HEK293T (cell line): ENCODE measurements at regions not wholly inside any gene's neighbourhood (a gene's known extent, or its start where the extent isn't known, plus 50 kb on each side); places are given as distances from the start of the nearest gene placed in this dataset.
A peak's percentile ranks its signal among the peaks of the same experiment; 100 is the strongest.

ENCODE experiments used
- CTCF ChIA-PET: fragments of 350-600 bp; formaldehyde crosslinking; extraction: SDS; loops from one replicate; lab custom pipeline; 2021; ENCODE audit warnings: antibody characterized with exemption, inconsistent platforms; lab: Yijun Ruan, JAX
- POLR2A ChIA-PET: fragments of 350-600 bp; formaldehyde crosslinking; extraction: SDS; loops from one replicate; lab custom pipeline; 2020; ENCODE audit warnings: antibody characterized with exemption, inconsistent platforms; lab: Yijun Ruan, JAX
- DNase-seq: peaks from one replicate; pipeline ENCODE4 v3.0.0; 2012; ENCODE audit warnings: mixed read lengths; ENCODE audit errors: extremely low spot score
- ARNT ChIP-seq: fragments of 450-650 bp; IDR thresholded peaks from 2 replicates; pipeline ENCODE4 v1.6.1; 2017; ENCODE audit warnings: mild to moderate bottlenecking
- BHLHE40 ChIP-seq: fragments of 450-650 bp; IDR thresholded peaks from 2 replicates; pipeline ENCODE4 v1.6.1; 2016; ENCODE audit warnings: mild to moderate bottlenecking, moderate library complexity, borderline replicate concordance
- CTBP1 ChIP-seq: fragments of 450-650 bp; IDR thresholded peaks from 2 replicates; pipeline ENCODE4 v1.6.1; 2016; ENCODE audit warnings: borderline replicate concordance
- ELF4 ChIP-seq: fragments of 450-650 bp; IDR thresholded peaks from 2 replicates; pipeline ENCODE4 v1.6.1; 2017; ENCODE audit warnings: antibody characterized with exemption
- FOXA1 ChIP-seq: fragments of 450-650 bp; IDR thresholded peaks from 2 replicates; pipeline ENCODE4 v1.6.1; 2016; ENCODE audit warnings: mild to moderate bottlenecking
- FOXK2 ChIP-seq: fragments of 450-650 bp; IDR thresholded peaks from 2 replicates; pipeline ENCODE4 v1.6.1; 2016; ENCODE audit warnings: mild to moderate bottlenecking
- FOXM1 ChIP-seq: fragments of 450-650 bp; IDR thresholded peaks from 2 replicates; pipeline ENCODE4 v1.6.1; 2017; ENCODE audit warnings: mild to moderate bottlenecking, borderline replicate concordance
- HDGF ChIP-seq: fragments of 450-650 bp; IDR thresholded peaks from 2 replicates; pipeline ENCODE4 v1.6.1; 2017; ENCODE audit warnings: antibody characterized with exemption, borderline replicate concordance
- L3MBTL2 ChIP-seq: fragments of 450-650 bp; conservative IDR thresholded peaks from 2 replicates; pipeline ENCODE4 v1.6.1; 2016; ENCODE audit warnings: mild to moderate bottlenecking
- LEF1 ChIP-seq: fragments of 450-650 bp; IDR thresholded peaks from 2 replicates; pipeline ENCODE4 v1.6.1; 2017; ENCODE audit warnings: mild to moderate bottlenecking, borderline replicate concordance
- NFRKB ChIP-seq: fragments of 450-650 bp; IDR thresholded peaks from 2 replicates; pipeline ENCODE4 v1.6.1; 2016; ENCODE audit warnings: mild to moderate bottlenecking, moderate library complexity
- SP1 ChIP-seq: fragments of 450-650 bp; IDR thresholded peaks from 2 replicates; pipeline ENCODE4 v1.6.1; 2017
- SUZ12 ChIP-seq: fragments of 450-650 bp; IDR thresholded peaks from 2 replicates; pipeline ENCODE4 v1.6.1; 2016; ENCODE audit warnings: mild to moderate bottlenecking
- TARDBP ChIP-seq: fragments of 450-650 bp; IDR thresholded peaks from 2 replicates; pipeline ENCODE4 v1.6.1; 2016
- ZNF384 ChIP-seq: fragments of 450-650 bp; IDR thresholded peaks from 2 replicates; pipeline ENCODE4 v1.6.1; 2016
- TF ChIP-seq, protein P1 (sequence below): fragments of 450-650 bp; IDR thresholded peaks from 2 replicates; pipeline ENCODE4 v1.6.1; 2016

DNA sequence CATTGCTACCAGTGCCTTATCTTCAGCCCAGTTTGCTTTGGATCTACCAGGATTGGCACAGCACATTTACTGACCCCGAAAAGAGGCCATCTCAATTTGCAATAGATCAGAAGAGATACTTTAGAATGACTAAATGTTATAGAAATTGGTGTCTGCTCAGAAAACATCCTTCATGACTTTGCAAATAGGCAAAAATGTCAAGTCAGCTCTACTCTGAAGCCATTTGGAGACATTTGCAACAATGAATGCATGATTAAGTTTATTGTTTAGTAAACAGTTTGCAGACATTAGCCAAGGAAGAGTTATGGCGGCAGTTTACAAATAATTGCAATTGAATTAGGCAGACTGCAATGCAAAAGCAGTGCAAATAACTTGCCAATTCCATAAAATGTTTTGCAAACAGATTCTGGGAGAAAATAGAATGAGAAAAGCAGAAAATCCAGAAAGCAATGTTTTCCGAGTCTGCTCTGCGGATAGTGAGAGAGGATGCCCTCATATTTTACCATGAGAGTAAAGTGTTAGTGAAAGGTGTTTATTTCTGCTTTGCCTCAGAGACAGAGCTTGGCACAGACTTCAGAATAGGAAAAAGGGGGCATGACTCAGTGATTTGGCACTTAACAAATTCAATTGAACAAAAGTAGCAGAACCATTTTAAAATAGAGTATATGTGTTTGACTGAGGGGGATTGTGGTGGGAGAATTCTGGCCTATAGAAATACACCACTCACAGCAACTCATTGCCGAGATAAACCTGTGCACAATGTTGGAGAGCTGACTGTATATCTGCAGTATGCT is 334.9 kb upstream of the NR2F2 start:
- no peak for DNase-seq
- no peak for TF ChIP-seq ARNT
- TF ChIP-seq NFRKB, result no peak
- TF ChIP-seq FOXK2, result no peak
- no peak for TF ChIP-seq FOXM1
- TF ChIP-seq LEF1, result no peak
- TF ChIP-seq TARDBP, result no peak
- no peak for TF ChIP-seq ELF4
- ChIA-PET POLR2A (no interaction called here), CTCF (no interaction called here)

DNA sequence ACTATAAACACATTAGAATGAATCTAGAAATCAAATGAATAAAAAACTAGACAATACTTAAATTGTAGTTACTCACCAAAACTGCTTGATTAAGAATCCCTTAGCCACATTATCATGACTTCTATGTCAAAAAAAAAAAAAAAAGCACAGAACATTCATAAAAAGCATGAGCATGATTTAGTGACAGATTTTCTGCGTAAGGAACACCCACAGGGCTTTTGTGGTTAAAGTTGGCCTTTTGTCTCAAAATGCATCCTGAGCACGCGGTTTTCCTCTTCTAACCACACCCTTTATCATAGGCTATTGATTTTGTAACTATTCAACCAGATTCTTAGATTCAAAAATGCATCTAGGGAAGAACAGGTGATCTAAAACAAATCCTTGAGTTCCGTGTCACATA is 334.0 kb upstream of the NR2F2 start:
- TF ChIP-seq HDGF (no peak), NFRKB (no peak), TARDBP (no peak), BHLHE40 (no peak)
- TF ChIP-seq, protein P1, sequence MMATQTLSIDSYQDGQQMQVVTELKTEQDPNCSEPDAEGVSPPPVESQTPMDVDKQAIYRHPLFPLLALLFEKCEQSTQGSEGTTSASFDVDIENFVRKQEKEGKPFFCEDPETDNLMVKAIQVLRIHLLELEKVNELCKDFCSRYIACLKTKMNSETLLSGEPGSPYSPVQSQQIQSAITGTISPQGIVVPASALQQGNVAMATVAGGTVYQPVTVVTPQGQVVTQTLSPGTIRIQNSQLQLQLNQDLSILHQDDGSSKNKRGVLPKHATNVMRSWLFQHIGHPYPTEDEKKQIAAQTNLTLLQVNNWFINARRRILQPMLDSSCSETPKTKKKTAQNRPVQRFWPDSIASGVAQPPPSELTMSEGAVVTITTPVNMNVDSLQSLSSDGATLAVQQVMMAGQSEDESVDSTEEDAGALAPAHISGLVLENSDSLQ, result no peak
- CTCF ChIA-PET, result no interaction called here
- POLR2A ChIA-PET, result no interaction called here
- DNase-seq, result no peak

DNA sequence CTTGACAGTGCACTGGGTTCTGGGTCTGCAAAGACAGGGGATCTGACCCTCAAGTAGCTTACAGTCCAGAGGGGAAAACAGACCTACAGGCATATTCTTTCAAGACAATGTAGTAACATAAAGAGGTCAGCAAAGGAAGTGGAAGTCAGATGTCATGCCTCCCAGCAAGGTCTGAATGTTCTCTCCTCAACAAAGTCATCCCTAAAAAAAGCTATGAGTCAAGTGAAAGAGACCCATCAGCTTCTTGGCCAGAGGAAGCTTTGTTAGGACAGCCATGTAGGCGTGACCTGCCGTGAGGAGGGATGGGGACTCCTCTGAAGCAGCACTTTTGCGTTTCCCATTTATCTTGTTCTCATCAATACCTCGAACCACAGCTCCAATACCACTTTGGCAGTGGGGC is 331.6 kb upstream of the NR2F2 start:
- ChIA-PET CTCF (no interaction called here), POLR2A (no interaction called here)
- DNase-seq, result no peak
- no peak for TF ChIP-seq L3MBTL2
- no peak for TF ChIP-seq TARDBP
- no peak for TF ChIP-seq ELF4
- TF ChIP-seq, protein P1, result no peak
- TF ChIP-seq BHLHE40, result no peak
- TF ChIP-seq HDGF, result no peak
- TF ChIP-seq FOXA1, result no peak
- TF ChIP-seq FOXK2, result no peak
- no peak for TF ChIP-seq SP1
- no peak for TF ChIP-seq LEF1
- no peak for TF ChIP-seq CTBP1
- TF ChIP-seq FOXM1, result no peak
- no peak for TF ChIP-seq NFRKB
- no peak for TF ChIP-seq ARNT
- TF ChIP-seq SUZ12, result no peak

DNA sequence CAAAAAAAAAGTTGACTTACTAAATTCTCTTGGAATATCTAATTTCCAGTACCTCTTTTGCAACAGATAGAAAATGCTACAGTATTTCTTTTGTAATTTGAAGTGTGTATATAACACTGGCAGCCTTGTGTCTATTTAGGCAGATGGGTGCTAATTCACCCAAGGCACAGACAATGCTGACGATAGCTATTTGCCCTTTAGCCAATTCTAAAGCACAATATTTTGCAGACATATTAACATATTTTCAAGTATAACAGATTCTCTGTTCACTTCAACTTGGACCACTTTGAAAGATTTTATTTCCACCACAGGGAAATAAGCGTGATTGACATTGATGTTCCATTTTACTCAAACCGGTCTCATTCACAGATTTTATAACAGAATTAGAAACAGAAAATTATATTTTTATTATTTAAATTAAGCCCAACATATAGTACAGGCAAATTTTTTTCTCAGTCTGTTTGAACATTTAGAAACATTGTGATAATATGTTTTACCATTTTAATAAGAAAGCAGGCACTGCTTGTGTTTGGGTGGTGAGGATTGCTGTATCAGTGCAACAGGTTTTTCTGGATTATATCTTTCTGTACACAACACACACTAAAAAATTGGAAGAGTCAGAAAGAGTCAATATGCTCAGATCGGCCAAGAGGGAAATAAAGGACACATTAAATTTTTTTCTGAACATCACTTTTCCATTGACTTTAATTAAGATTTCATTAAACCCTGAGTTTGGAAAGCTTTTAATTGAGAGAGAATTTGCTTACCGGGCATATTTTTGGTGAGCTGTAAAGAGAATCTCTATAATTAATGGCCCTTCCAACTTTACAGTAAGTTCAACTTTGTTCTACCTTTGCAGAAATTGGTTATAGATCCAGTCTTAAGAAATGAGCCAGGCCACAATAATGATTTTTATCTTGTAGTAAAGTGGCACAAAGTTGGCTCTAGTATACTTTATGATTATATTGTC is 327.3 kb upstream of the NR2F2 start:
- CTCF ChIA-PET, result interaction anchor here (0.7 kb wide), 1 partner anchor 351 kb away, joined by 3 read pairs; no protein-coding TSS in a partner anchor
- POLR2A ChIA-PET, result no interaction called here
- TF ChIP-seq ARNT (no peak), ZNF384 (no peak)
- no peak for DNase-seq

DNA sequence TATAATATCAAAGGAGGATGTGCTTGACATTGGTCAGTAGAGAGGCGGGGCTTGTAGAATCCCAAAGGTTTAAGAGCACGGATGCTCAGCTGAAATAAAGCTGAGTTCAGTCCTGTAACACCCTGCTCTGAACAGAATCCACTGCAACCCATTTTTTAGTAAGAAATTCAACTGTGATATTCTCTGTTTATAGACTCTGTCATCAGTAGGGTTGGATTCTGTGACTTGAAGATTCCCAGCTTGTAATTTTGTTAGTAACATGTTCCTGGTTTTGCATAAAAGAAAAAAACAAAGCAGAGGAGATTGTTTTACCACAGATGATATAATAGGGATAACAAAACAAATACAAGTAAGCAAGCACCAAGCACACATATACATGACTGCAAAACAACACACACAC is 324.6 kb upstream of the NR2F2 start:
- POLR2A ChIA-PET, result no interaction called here
- CTCF ChIA-PET, result interaction anchor here (0.6 kb wide), 1 partner anchor 141 kb away, joined by 3 read pairs; no protein-coding TSS in a partner anchor
- no peak for TF ChIP-seq CTBP1
- no peak for TF ChIP-seq BHLHE40
- TF ChIP-seq ARNT, result no peak
- no peak for TF ChIP-seq TARDBP
- no peak for TF ChIP-seq LEF1
- TF ChIP-seq FOXM1, result no peak
- no peak for TF ChIP-seq ZNF384
- no peak for TF ChIP-seq SP1
- no peak for TF ChIP-seq NFRKB
- TF ChIP-seq SUZ12, result no peak
- no peak for TF ChIP-seq HDGF
- TF ChIP-seq, protein P1, result no peak
- TF ChIP-seq ELF4, result no peak
- no peak for TF ChIP-seq FOXK2
- no peak for TF ChIP-seq L3MBTL2
- no peak for TF ChIP-seq FOXA1
- DNase-seq, result no peak

DNA sequence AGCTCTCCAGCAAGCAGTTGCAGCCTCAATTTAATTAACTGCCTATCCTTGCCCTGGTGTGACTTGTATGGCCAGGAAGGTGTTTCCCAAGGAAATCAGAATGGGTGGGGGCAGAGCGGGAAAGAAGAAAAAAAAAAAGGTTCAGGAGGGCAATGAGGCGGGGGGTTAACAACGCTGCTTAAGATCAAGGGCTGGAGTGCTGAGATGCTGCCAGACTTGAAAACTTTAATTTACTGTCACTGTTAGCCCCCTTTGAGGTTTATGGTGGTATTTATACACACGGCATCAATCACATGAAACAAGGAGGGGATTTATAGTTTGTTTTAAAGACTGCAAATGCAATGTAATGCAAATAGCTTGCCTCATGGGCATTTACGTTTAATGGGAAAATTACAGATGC is 319.4 kb upstream of the NR2F2 start:
- CTCF ChIA-PET, result no interaction called here

More for the DNA sequence above, 319.4 kb upstream of the NR2F2 start:
- TF ChIP-seq LEF1, result peak; percentile 95
- no peak for TF ChIP-seq NFRKB
- TF ChIP-seq HDGF, result no peak
- TF ChIP-seq, protein P1, result peak; percentile 94
- TF ChIP-seq ARNT, result no peak
- no peak for TF ChIP-seq SP1
- TF ChIP-seq SUZ12, result no peak
- no peak for TF ChIP-seq L3MBTL2
- TF ChIP-seq ZNF384, result peak; percentile 89
- TF ChIP-seq FOXM1, result no peak
- no peak for TF ChIP-seq ELF4
- TF ChIP-seq FOXK2, result no peak
- TF ChIP-seq FOXA1, result no peak
- peak; percentile 90 for TF ChIP-seq CTBP1
- no peak for TF ChIP-seq TARDBP
- no peak for TF ChIP-seq BHLHE40
- DNase-seq, result no peak
- POLR2A ChIA-PET, result no interaction called here
